ENCODE measurements at regions not wholly inside any gene's neighbourhood (a gene's known extent, or its start where the extent isn't known, plus 50 kb on each side); places are given as distances from the start of the nearest gene placed in this dataset.

GRCh38 chr5:143987751-143988560, 176.0 kb downstream of the HMHB1 start:
- TF ChIP-seq CTCF (IDR thresholded peaks at IDR 0.05) (no peak), EZH2 (IDR thresholded peaks at IDR 0.05; ENCODE audit: borderline replicate concordance, insufficient read depth, low read depth, low read length, poor library complexity, severe bottlenecking) (no peak)
